ENCODE measurements at regions not wholly inside any gene's neighbourhood (a gene's known extent, or its start where the extent isn't known, plus 50 kb on each side); places are given as distances from the start of the nearest gene placed in this dataset.

- no peak for DNase-seq
Observed at GRCh38 chr10:33067481-33067880, 109.5 kb upstream of the ITGB1 start.

GRCh38 chr10:33066558-33067236, 108.7 kb upstream of the ITGB1 start:
- no peak for DNase-seq

- DNase-seq = no peak
Observed at GRCh38 chr10:33065111-33065510, 107.1 kb upstream of the ITGB1 start.

- no peak for DNase-seq
Observed at GRCh38 chr10:33064706-33065105, 106.7 kb upstream of the ITGB1 start.

GRCh38 chr10:33057620-33058019, 99.6 kb upstream of the ITGB1 start:
- no peak for DNase-seq

- DNase-seq = no peak
Observed at GRCh38 chr10:33056828-33057596, 99.0 kb upstream of the ITGB1 start.

- no peak for DNase-seq
Observed at GRCh38 chr10:33055625-33056024, 97.6 kb upstream of the ITGB1 start.

- no peak for DNase-seq
Observed at GRCh38 chr10:33052915-33053810, 95.1 kb upstream of the ITGB1 start.

GRCh38 chr10:33052263-33052875, 94.3 kb upstream of the ITGB1 start:
- DNase-seq = no peak

GRCh38 chr10:33049963-33050920, 92.2 kb upstream of the ITGB1 start:
- DNase-seq = peak; percentile 63

GRCh38 chr10:33048223-33048622, 90.2 kb upstream of the ITGB1 start:
- DNase-seq = no peak

GRCh38 chr10:33047655-33048054, 89.6 kb upstream of the ITGB1 start:
- DNase-seq = no peak

GRCh38 chr10:33046792-33047191, 88.8 kb upstream of the ITGB1 start:
- DNase-seq = no peak

GRCh38 chr10:33045421-33045820, 87.4 kb upstream of the ITGB1 start:
- no peak for DNase-seq

- no peak for DNase-seq
Observed at GRCh38 chr10:33042565-33042964, 84.5 kb upstream of the ITGB1 start.

GRCh38 chr10:33041783-33042437, 83.9 kb upstream of the ITGB1 start:
- DNase-seq = no peak

- DNase-seq = no peak
Observed at GRCh38 chr10:33040436-33040835, 82.4 kb upstream of the ITGB1 start.

- no peak for DNase-seq
Observed at GRCh38 chr10:33039181-33039580, 81.2 kb upstream of the ITGB1 start.

- no peak for DNase-seq
Observed at GRCh38 chr10:33038672-33039071, 80.6 kb upstream of the ITGB1 start.

- DNase-seq = no peak
Observed at GRCh38 chr10:33037726-33038125, 79.7 kb upstream of the ITGB1 start.

- DNase-seq = no peak
Observed at GRCh38 chr10:33036670-33037069, 78.6 kb upstream of the ITGB1 start.

Data from activated CD8-positive, alpha-beta memory T cell treated with anti-CD3 and anti-CD28 coated beads for 24 hours (primary cell).